ENCODE measurements at regions not wholly inside any gene's neighbourhood (a gene's known extent, or its start where the extent isn't known, plus 50 kb on each side); places are given as distances from the start of the nearest gene placed in this dataset.

DNA sequence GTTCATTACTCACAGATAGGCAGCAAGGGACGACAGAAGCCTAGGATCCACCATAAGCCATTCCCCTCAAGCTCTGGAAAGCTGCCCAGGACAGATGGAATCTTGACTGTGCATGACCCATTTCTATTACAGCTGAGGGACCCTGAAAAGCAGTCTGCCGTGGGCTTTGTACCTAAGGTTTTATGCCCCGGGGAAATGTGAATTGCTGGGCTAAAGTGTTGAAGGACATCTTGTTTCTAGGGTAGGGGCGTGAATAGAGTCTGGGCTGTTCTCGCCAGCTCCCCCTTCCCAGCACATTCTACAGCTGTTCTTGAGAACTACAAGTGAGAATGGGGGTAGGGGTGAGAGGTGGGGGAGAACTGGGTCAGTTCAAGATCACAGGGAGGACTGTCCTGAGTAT lies 53.6 kb upstream of the TMTC4 start:
- no peak for TF ChIP-seq POLR2A (IDR thresholded peaks at IDR 0.05)
- TF ChIP-seq, protein P1, sequence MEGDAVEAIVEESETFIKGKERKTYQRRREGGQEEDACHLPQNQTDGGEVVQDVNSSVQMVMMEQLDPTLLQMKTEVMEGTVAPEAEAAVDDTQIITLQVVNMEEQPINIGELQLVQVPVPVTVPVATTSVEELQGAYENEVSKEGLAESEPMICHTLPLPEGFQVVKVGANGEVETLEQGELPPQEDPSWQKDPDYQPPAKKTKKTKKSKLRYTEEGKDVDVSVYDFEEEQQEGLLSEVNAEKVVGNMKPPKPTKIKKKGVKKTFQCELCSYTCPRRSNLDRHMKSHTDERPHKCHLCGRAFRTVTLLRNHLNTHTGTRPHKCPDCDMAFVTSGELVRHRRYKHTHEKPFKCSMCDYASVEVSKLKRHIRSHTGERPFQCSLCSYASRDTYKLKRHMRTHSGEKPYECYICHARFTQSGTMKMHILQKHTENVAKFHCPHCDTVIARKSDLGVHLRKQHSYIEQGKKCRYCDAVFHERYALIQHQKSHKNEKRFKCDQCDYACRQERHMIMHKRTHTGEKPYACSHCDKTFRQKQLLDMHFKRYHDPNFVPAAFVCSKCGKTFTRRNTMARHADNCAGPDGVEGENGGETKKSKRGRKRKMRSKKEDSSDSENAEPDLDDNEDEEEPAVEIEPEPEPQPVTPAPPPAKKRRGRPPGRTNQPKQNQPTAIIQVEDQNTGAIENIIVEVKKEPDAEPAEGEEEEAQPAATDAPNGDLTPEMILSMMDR (IDR thresholded peaks at IDR 0.05), result no peak
